Stimulated activated CD8-positive, alpha-beta memory T cell treated with anti-CD3 and anti-CD28 coated beads, Interleukin-15, amount 100 ng/mL, for 4 hours (primary cell): ENCODE measurements at regions not wholly inside any gene's neighbourhood (a gene's known extent, or its start where the extent isn't known, plus 50 kb on each side); places are given as distances from the start of the nearest gene placed in this dataset.

Experiments
- DNase-seq, 2 donors: peaks; one replicate each; pipeline ENCODE4 v3.0.0-alpha.2; 2020; ENCODE audit warnings: low read depth in 2 of 2

- no peak for DNase-seq
These were observed 192.6 kb upstream of the ALCAM start for GRCh38 chr3:105174017-105174615.

- DNase-seq, result no peak
These were observed 189.1 kb upstream of the ALCAM start for GRCh38 chr3:105177576-105177975.

DNA sequence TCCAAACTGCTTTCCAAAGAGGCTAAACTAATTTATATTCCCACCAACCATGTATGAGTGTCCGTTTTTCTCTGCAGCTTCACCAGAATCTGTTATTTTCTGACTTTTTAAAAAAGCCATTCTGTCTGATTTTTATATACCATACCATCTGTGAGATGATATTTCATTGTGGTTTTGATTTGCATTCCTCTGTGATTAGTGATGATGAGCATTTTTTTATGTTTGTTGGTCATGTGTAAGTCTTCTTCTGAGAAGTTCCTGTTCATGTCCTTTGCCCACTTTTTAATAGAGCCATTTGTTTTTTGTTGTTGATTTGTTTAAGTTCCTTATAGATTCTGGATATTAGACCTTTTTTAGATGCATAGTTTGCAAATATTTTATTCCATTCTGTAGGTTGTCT is 179.4 kb upstream of the ALCAM start:
- no peak for DNase-seq

- no peak for DNase-seq
These were observed 171.4 kb upstream of the ALCAM start for GRCh38 chr3:105195260-105195659.

GRCh38 chr3:105197863-105198262 is 168.8 kb upstream of the ALCAM start:
- no peak for DNase-seq

GRCh38 chr3:105199217-105199616 is 167.5 kb upstream of the ALCAM start:
- DNase-seq, result no peak

DNA sequence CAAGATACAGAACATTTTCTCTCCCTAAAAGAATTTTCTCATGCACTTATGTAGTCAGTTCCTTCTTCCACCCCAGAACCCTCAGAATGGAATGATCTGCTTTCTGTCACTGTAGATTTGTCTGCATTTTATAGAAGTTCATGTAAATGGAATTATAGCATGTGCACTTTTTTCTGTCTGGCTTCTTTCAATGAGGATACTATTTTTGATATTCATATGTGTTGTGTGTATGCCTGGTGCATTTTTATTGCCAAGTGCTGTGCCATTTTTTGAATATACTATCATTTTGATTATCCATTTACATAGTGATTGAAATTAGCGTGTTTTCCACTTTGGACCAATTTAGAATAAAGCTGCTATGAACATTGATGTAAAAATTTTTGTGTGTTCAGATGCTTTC is 156.6 kb upstream of the ALCAM start:
- DNase-seq, result no peak

DNA sequence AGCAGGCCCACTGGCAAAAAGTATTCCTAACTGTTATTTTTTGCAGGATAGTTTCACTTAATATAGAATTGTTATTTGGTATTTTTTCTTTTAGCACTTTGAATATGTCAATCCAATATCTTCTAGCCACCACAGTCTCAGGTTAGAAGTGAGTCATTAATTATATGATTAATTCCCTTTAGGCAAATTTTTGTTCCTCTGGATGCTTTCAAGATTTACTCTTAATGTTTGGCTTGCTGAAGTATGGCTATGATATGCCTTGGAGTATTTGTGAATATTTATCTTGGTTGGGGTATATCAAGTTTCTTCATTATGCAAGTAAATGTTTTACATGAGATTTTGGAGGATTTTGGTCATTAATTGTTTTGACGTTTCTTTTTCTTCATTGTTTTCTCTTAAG is 152.1 kb upstream of the ALCAM start:
- DNase-seq, result no peak

DNA sequence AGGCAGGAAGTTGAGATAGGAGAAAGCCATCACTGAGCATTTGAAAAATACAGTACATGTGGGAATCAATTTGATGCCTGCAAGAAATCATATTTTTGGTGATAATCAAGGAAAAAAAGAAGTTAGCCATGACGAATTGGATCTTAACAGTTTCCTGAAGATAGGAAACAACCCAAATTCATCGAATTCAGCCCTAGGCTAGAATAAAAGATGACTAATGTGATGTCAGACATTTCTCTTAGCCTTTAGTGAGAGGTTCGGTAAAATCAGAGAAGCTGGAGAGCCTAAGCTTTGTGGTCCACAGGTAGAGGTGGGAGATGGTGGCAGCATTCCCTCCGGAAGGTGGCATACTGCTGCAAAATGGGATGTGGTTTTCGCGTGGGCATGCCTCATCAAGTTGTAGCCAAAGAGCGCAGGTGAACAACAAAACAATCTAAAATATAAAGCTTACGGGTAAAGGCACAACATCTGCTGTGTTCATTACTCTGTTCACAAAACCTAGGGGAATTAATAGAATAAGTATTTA is 144.1 kb upstream of the ALCAM start:
- no peak for DNase-seq

- no peak for DNase-seq
These were observed 142.9 kb upstream of the ALCAM start for GRCh38 chr3:105223815-105224214.

DNA sequence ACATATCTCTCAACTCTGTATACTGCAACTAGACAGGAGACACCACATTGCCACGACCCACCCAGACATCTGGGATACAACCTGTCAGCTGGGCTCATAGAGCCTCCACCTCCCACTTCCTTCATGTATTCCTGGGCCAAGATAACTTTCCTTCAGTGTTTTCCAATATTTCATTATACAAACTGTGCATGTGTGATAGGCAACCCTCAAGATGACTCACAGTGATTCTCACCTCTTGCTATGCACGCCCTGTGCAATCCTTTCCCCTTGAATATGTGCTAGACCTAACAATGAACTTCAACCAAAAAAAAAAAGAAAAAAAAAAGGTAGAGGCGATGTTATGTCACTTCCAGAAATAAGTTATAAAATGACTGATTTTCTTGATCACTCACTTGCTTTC is 138.0 kb upstream of the ALCAM start:
- DNase-seq, result no peak

- no peak for DNase-seq
These were observed 134.2 kb upstream of the ALCAM start for GRCh38 chr3:105232553-105232952.

GRCh38 chr3:105233010-105233409 is 133.7 kb upstream of the ALCAM start:
- DNase-seq, result no peak

DNA sequence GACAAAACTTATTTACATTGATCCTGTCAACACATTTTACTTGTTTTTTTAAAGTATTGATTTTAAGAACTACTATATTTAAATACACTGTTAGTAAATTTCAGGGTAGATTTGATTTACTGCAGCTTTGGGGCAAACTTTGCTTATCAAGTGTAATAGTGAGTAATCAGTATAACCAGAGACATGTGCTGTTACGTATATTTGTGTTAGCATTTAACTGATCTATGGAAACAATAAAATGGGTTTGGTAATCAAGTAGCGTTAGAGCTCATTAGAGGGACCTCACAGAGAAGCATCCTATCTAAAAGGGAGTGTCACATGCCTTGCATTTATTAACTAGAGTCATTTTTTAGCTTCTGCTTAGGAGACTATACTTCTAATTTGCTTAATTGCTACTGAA is 131.5 kb upstream of the ALCAM start:
- DNase-seq, result no peak

DNA sequence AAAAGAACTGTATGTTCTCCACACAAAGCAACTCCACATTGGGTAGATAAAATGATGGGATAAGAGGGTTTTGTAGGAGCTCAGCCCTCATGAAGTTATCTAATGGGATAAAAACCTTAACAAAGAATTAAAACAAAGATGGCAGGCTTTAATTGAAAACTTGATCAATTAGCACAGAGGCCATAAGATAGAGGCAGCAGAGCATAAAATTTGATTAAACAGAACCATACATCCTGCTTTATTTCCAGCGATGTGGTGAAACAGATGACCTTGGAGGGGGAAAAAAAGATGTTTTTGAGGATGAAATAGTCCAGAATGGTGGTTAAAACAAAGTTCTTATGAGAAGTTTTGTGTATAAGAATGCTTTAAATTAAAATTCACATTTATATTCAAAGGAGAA is 130.9 kb upstream of the ALCAM start:
- no peak for DNase-seq

GRCh38 chr3:105238367-105238766 is 128.3 kb upstream of the ALCAM start:
- DNase-seq, result no peak

DNA sequence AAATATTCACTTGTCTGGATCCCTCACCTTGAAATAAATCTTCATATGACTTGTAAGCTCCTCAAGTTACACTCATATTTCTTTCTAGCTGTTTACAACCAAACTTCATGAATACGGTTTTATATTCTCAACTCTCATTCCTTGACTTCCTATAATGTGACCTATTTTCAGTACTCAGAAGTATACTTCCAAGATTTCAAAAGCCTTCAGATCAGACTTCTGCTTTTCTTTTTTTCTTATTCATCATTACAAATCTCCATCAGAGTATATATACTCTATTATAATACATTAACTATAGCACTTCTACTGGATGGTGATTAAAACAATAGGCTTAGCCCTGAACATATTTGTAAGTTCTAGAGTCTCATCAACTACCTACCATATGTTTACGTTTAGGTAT is 123.6 kb upstream of the ALCAM start:
- DNase-seq, result no peak

GRCh38 chr3:105246536-105246935 is 120.2 kb upstream of the ALCAM start:
- no peak for DNase-seq

DNA sequence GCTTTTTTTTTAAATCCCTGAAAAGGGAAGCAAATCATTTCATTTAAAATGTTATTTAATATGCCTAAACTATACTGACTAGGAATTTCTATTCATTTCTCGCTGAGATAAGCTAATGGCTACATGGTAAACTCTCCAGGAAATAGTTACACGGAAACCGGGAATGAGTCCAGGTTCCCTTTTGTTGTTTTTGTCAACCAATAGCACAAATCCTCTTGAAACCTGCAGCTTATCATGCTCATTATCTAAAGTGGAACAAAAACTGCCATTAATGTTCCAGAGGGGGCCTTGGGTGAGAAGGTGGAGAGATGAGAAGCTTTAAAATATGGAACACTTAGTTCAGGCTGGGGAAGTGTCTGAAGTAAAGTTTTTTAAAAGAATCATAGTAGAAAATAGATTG is 113.5 kb upstream of the ALCAM start:
- DNase-seq, result no peak

DNA sequence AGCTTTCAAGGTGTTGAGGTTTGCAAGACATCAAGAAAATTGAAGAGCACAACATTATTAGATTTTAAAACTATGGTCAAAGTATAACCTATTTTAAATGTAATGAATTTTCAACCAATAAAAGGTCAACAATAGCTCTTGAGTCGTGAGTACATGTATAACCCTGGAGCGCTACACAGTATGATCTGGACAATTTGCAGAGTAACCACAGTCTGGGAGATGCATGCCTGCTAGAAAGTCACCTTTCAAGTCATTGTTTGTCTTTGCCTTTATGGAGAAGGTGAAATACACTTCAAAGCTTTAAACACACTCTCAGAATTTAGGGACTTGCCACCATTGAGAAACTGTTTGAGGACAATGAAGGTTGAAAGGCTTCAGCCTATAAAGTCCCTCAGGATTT is 112.6 kb upstream of the ALCAM start:
- no peak for DNase-seq

GRCh38 chr3:105255350-105255749 is 111.4 kb upstream of the ALCAM start:
- no peak for DNase-seq

- no peak for DNase-seq
These were observed 107.2 kb upstream of the ALCAM start for GRCh38 chr3:105259496-105259895.

GRCh38 chr3:105260385-105260784 is 106.3 kb upstream of the ALCAM start:
- DNase-seq, result no peak

DNA sequence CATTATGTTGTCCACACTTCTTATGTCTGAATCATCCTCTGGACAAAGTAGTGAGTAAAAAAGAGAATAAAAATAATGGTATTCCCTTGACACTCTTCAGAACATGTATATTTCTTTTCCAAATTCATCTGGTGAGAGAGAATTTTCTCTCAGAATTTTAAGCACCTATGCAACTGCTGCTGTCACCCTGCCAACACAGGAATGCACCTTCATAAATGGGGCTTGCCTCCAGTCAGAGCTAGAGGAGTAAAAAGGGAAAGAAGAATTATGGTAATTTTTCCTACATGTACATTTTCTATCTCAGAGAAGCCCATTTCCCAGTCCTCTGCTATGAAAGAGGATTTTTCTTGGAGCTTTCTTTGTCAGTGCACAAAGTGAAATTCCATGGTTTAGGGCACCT is 92.2 kb upstream of the ALCAM start:
- DNase-seq, result no peak
